Hepatocyte (in vitro differentiated cells): ENCODE measurements at regions not wholly inside any gene's neighbourhood (a gene's known extent, or its start where the extent isn't known, plus 50 kb on each side); places are given as distances from the start of the nearest gene placed in this dataset.
"Not testable (repeated sequence)": the region's sequence is repeated elsewhere in the genome, so short reads cannot be mapped to it uniquely, and the experiment has no call there.

ENCODE experiments used
- DNase-seq: peaks from one replicate; pipeline ENCODE4 v3.0.0-alpha.2; 2016; ENCODE audit warnings: low spot score
- H2AFZ ChIP-seq: fragments of 200-600 bp; sonication (generic); 2 replicates; pipeline ENCODE4 v1.6.0; 2016; ENCODE audit warnings: antibody characterized with exemption, mild to moderate bottlenecking
- H3K27ac ChIP-seq: fragments of 200-600 bp; sonication (generic); 2 replicates; pipeline ENCODE4 v1.5.1; 2016; ENCODE audit warnings: mild to moderate bottlenecking
- H3K27me3 ChIP-seq: fragments of 200-600 bp; sonication (generic); 2 replicates; pipeline ENCODE4 v1.6.1; 2016
- H3K36me3 ChIP-seq: fragments of 200-600 bp; sonication (generic); replicated peaks from 2 replicates; pipeline ENCODE4 v1.5.1; 2016; ENCODE audit warnings: low read depth; ENCODE audit not compliant: insufficient read depth
- H3K4me1 ChIP-seq: fragments of 200-600 bp; sonication (generic); 2 replicates; pipeline ENCODE4 v1.5.1; 2016; ENCODE audit warnings: mild to moderate bottlenecking, moderate library complexity; ENCODE audit not compliant: insufficient read depth
- H3K4me2 ChIP-seq: fragments of 200-600 bp; sonication (generic); 2 replicates; pipeline ENCODE4 v1.6.0; 2016
- H3K4me3 ChIP-seq: fragments of 200-600 bp; sonication (generic); 2 replicates; pipeline ENCODE4 v1.5.1; 2016; ENCODE audit warnings: mild to moderate bottlenecking
- H3K79me2 ChIP-seq: fragments of 200-600 bp; sonication (generic); 2 replicates; pipeline ENCODE4 v1.6.0; 2017; ENCODE audit warnings: mild to moderate bottlenecking
- H3K9me2 ChIP-seq: fragments of 200-600 bp; sonication (generic); replicated peaks from 2 replicates; pipeline ENCODE4 v1.6.0; 2017; ENCODE audit warnings: mild to moderate bottlenecking; ENCODE audit not compliant: insufficient read depth
- H3K9me3 ChIP-seq: fragments of 200-600 bp; sonication (generic); 2 replicates; pipeline ENCODE4 v1.5.1; 2016; ENCODE audit warnings: low read depth, mild to moderate bottlenecking
- H4K20me1 ChIP-seq: fragments of 200-600 bp; sonication (generic); 2 replicates; pipeline ENCODE4 v1.6.0; 2016; ENCODE audit warnings: mild to moderate bottlenecking; ENCODE audit not compliant: insufficient read depth, poor library complexity, severe bottlenecking
- EZH2 ChIP-seq: fragments of 200-600 bp; sonication (generic); IDR thresholded peaks from 2 replicates; pipeline ENCODE4 v1.6.1; 2016; ENCODE audit warnings: antibody characterized with exemption, mild to moderate bottlenecking, borderline replicate concordance
- EZH2phosphoT487 ChIP-seq: fragments of 200-600 bp; sonication (generic); IDR thresholded peaks from one replicate; pipeline ENCODE4 v1.6.1; 2018; ENCODE audit warnings: antibody characterized with exemption, mild to moderate bottlenecking, low read depth, moderate library complexity; ENCODE audit not compliant: unreplicated experiment, severe bottlenecking
- WGBS: methylation state at CpG from one replicate; pipeline ENCODE4 v1.1.6; 2016; ENCODE audit warnings: low lambda C conversion rate; ENCODE audit errors: missing lambda C conversion rate; 5-methylcytosine and 5-hydroxymethylcytosine counted together
- TF ChIP-seq, protein P1 (sequence below): fragments of 200-600 bp; sonication (generic); IDR thresholded peaks from 2 replicates; pipeline ENCODE4 v1.5.1; 2016; ENCODE audit warnings: antibody characterized with exemption, mild to moderate bottlenecking; ENCODE audit not compliant: poor library complexity

DNA sequence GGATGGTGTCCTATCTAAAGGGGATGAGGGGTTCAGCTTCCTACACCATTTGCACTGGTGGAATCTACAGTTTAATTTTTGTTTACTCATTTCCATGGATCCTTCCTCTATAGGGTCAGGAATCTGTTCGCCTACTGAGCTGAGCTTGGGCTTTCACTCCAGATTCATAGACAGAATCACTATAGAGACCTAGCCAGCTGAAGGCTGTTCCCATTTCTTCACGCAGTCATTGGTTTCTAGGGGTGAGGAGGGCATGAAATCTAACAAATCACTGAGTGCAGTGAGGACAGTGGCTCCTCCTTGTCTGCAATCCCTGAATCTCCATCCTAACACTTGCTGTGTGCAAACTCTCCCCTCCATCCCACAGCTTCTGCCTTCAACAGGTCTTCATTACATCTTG, 578.5 kb downstream of the TSN start:
- WGBS: 88% methylated on average over 2 of the region's 2 CpGs
- H3K79me2 ChIP-seq: no peaks in the 10 kb centered on the region
- H3K36me3 ChIP-seq: no peaks in the 10 kb centered on the region
- H2AFZ ChIP-seq: no peak overlapping the region
- H3K4me2 ChIP-seq: no peak overlapping the region
- H3K27me3 ChIP-seq: no peaks in the 10 kb centered on the region
- no peak for DNase-seq
- no peaks in the 10 kb centered on the region for H3K4me1 ChIP-seq
- no peaks in the 10 kb centered on the region for H4K20me1 ChIP-seq
- TF ChIP-seq EZH2 (no peak), EZH2phosphoT487 (no peak)
- TF ChIP-seq, protein P1, sequence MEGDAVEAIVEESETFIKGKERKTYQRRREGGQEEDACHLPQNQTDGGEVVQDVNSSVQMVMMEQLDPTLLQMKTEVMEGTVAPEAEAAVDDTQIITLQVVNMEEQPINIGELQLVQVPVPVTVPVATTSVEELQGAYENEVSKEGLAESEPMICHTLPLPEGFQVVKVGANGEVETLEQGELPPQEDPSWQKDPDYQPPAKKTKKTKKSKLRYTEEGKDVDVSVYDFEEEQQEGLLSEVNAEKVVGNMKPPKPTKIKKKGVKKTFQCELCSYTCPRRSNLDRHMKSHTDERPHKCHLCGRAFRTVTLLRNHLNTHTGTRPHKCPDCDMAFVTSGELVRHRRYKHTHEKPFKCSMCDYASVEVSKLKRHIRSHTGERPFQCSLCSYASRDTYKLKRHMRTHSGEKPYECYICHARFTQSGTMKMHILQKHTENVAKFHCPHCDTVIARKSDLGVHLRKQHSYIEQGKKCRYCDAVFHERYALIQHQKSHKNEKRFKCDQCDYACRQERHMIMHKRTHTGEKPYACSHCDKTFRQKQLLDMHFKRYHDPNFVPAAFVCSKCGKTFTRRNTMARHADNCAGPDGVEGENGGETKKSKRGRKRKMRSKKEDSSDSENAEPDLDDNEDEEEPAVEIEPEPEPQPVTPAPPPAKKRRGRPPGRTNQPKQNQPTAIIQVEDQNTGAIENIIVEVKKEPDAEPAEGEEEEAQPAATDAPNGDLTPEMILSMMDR: no peak
- H3K27ac ChIP-seq: no peak overlapping the region
- no peaks in the 10 kb centered on the region for H3K9me2 ChIP-seq
- H3K9me3 ChIP-seq: no peaks in the 10 kb centered on the region
- no peak overlapping the region for H3K4me3 ChIP-seq

DNA sequence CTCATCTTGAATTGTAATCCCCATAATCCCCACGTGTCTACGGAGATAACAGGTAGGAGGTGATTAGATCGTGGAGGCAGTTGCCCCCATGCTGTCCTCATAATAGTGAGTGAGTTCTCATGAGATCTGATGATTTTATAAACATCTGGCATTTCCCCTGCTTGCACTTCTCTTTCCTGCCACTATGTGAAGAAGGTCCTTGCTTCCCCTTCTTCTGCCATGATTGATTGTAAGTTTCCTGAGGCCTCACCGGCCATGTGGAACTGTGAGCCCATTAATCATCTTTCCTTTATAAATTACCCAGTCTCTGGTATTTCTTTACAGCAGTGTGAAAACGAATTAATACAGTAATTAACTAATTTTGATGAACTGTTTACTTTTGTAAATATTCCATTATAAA, 582.5 kb downstream of the TSN start:
- Histone ChIP-seq H3K27ac (no peak overlapping the region), H3K79me2 (no peaks in the 10 kb centered on the region), H4K20me1 (no peaks in the 10 kb centered on the region), H3K9me2 (no peaks in the 10 kb centered on the region), H3K4me2 (no peak overlapping the region), H3K27me3 (no peaks in the 10 kb centered on the region), H3K9me3 (no peaks in the 10 kb centered on the region), H3K36me3 (no peaks in the 10 kb centered on the region), H2AFZ (no peak overlapping the region), H3K4me3 (no peak overlapping the region), H3K4me1 (no peaks in the 10 kb centered on the region)
- TF ChIP-seq EZH2phosphoT487: no peak
- TF ChIP-seq, protein P1: no peak
- TF ChIP-seq EZH2: no peak
- DNase-seq: no peak
- 69% methylated on average over 5 of the region's 5 CpGs for WGBS

DNA sequence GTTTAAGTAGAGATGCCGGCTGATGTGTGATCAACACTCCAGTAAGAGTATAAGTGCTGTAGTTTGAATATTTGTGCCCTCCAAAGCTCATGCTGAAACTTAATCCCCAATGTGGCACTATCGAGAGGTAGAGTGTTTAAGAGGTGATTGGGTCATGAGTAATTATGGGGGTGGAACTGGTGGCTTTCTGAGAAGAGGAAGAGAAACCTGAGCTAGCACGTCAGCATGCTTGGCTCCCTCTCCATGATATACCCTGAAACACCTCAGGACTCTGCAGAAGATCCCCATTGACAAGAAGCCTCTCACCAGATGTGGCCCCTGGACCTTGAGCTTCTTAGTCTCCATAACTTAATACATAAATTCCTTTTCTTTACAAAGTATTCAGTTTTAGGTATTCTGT, 584.8 kb downstream of the TSN start:
- no peaks in the 10 kb centered on the region for H3K4me1 ChIP-seq
- no peaks in the 10 kb centered on the region for H3K9me2 ChIP-seq
- no peaks in the 10 kb centered on the region for H3K27me3 ChIP-seq
- no peak overlapping the region for H2AFZ ChIP-seq
- no peak overlapping the region for H3K27ac ChIP-seq
- 78% methylated on average over 3 of the region's 3 CpGs for WGBS
- TF ChIP-seq EZH2phosphoT487: no peak
- TF ChIP-seq, protein P1: no peak
- no peak for TF ChIP-seq EZH2
- no peaks in the 10 kb centered on the region for H3K36me3 ChIP-seq
- no peaks in the 10 kb centered on the region for H3K9me3 ChIP-seq
- H4K20me1 ChIP-seq: no peaks in the 10 kb centered on the region
- no peaks in the 10 kb centered on the region for H3K79me2 ChIP-seq
- H3K4me3 ChIP-seq: no peak overlapping the region
- H3K4me2 ChIP-seq: no peak overlapping the region
- DNase-seq: no peak

DNA sequence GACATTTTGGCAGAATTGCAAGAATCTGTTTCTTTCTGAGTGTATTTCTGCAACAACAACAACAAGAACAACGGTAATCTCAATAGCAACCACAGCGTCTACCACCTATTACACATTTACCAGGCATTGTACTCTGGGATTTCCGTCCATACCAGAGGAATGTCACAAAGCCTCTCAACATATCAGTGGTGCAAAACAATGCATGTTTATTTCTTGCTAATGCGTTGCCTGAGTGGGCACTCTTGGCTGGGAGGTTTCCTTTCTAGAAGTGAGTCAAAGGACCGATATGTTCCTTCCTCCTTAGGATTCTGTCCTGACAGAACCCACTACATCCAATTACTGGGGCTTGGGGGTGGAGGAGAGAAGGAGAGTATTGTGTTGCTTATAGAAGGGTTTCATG, 585.6 kb downstream of the TSN start:
- Histone ChIP-seq H3K27ac (no peak overlapping the region), H3K9me3 (no peaks in the 10 kb centered on the region), H3K4me3 (no peak overlapping the region), H3K9me2 (no peaks in the 10 kb centered on the region), H4K20me1 (no peaks in the 10 kb centered on the region), H3K27me3 (no peaks in the 10 kb centered on the region), H3K4me2 (no peak overlapping the region), H3K79me2 (no peaks in the 10 kb centered on the region), H3K4me1 (no peaks in the 10 kb centered on the region), H3K36me3 (no peaks in the 10 kb centered on the region), H2AFZ (no peak overlapping the region)
- WGBS: 81% methylated on average over 5 of the region's 5 CpGs
- no peak for DNase-seq
- TF ChIP-seq, protein P1: no peak
- TF ChIP-seq EZH2phosphoT487 (no peak), EZH2 (no peak)

DNA sequence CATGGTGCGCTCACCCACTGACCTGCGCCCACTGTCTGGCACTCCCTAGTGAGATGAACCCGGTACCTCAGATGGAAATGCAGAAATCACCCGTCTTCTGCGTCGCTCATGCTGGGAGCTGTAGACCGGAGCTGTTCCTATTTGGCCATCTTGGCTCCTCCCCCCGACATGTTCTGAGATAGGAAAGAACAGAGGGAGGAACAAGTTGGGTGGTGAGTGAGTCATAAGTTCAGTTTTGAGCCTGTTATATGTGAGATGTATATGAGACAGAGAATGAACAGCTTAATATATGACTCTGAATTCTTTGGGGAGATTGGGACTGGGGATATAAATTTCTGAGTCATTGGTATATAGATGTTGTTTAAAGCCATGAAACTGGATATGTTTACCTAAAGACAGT, 596.7 kb downstream of the TSN start:
- H3K4me2 ChIP-seq, H4K20me1 ChIP-seq, H2AFZ ChIP-seq, H3K9me3 ChIP-seq, H3K9me2 ChIP-seq, H3K79me2 ChIP-seq, H3K27me3 ChIP-seq, H3K4me1 ChIP-seq, DNase-seq, H3K4me3 ChIP-seq, H3K36me3 ChIP-seq, H3K27ac ChIP-seq: not testable (repeated sequence)
- 84% methylated on average over 8 of the region's 8 CpGs for WGBS
